ENCODE measurements at regions not wholly inside any gene's neighbourhood (a gene's known extent, or its start where the extent isn't known, plus 50 kb on each side); places are given as distances from the start of the nearest gene placed in this dataset.

DNA sequence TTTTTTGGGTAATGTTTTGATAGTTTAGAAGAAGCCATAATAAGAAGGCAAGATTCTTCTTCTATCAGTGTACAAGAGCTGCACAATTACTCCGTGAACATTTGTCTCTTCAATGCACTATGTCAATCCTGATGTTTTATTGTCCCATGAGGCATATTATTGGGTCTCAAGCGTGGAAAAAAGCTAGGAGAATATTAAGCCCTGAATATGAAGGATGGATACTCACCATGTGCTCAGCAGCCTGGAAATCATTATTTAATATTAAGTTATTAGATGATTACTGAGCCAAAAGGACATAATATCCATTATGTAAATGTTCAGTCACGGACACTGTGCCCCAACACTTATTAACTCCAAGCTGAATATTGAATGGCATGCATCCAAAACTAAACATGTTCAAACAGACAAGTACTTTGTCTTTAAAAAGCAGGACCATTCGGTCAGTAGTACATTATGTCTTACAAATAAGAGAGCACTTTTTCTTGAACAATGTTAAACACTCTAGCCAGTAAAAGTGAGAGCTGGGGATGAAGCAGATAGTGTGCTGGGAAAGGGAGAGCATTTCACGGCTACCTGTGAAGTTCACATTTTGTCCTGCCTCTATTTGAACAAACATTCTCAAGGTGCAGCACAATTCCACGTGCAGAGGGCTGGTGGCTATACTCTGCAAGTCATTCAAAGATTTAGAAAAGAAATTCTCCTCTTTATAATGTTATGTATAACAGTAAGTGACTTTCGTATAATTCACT, 70.6 kb upstream of the CNR1 start:
- Histone ChIP-seq H2AFZ (replicated peaks) (no peak overlapping the region), H3K79me2 (ENCODE audit: low read depth) (no peaks in the 10 kb centered on the region), H3K4me2 (no peak overlapping the region), H4K20me1 (ENCODE audit: low read depth) (no peaks in the 10 kb centered on the region), H3K9ac (no peak overlapping the region), H3K27me3 (no peaks in the 10 kb centered on the region), H3K36me3 (no peaks in the 10 kb centered on the region), H3K9me3 (ENCODE audit: low read depth) (peaks cover 5% of the 10 kb centered on the region), H3F3A (ENCODE audit: low read depth) (no peaks in the 10 kb centered on the region), H3K4me3 (no peak overlapping the region), H3K27ac (no peak overlapping the region), H3K4me1 (no peaks in the 10 kb centered on the region)
- no peak for DNase-seq (ENCODE audit: low spot score)
- Mint-ChIP-seq H3K4me1 (no peaks in the 10 kb centered on the region), H3K27me3 (ENCODE audit: insufficient read depth, low read depth) (no peaks in the 10 kb centered on the region), H3K9me3 (peaks cover 10% of the 10 kb centered on the region), H3K36me3 (no peaks in the 10 kb centered on the region), H3K4me3 (no peak overlapping the region), H3K27ac (no peak overlapping the region)
- TF ChIP-seq EZH2phosphoT487 (IDR thresholded peaks at IDR 0.05) (no peak), EZH2 (IDR thresholded peaks at IDR 0.05) (no peak)
- TF ChIP-seq, protein P1, sequence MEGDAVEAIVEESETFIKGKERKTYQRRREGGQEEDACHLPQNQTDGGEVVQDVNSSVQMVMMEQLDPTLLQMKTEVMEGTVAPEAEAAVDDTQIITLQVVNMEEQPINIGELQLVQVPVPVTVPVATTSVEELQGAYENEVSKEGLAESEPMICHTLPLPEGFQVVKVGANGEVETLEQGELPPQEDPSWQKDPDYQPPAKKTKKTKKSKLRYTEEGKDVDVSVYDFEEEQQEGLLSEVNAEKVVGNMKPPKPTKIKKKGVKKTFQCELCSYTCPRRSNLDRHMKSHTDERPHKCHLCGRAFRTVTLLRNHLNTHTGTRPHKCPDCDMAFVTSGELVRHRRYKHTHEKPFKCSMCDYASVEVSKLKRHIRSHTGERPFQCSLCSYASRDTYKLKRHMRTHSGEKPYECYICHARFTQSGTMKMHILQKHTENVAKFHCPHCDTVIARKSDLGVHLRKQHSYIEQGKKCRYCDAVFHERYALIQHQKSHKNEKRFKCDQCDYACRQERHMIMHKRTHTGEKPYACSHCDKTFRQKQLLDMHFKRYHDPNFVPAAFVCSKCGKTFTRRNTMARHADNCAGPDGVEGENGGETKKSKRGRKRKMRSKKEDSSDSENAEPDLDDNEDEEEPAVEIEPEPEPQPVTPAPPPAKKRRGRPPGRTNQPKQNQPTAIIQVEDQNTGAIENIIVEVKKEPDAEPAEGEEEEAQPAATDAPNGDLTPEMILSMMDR (IDR thresholded peaks at IDR 0.05), result no peak

- no peak for DNase-seq (ENCODE audit: low spot score)
- Mint-ChIP-seq H3K27ac (no peak overlapping the region), H3K27me3 (ENCODE audit: insufficient read depth, low read depth) (no peaks in the 10 kb centered on the region), H3K9me3 (peaks cover 25% of the 10 kb centered on the region), H3K4me3 (no peak overlapping the region), H3K36me3 (peaks cover 4% of the 10 kb centered on the region), H3K4me1 (no peaks in the 10 kb centered on the region)
- Histone ChIP-seq H3K4me1 (no peaks in the 10 kb centered on the region), H2AFZ (replicated peaks) (no peak overlapping the region), H4K20me1 (ENCODE audit: low read depth) (no peaks in the 10 kb centered on the region), H3K79me2 (ENCODE audit: low read depth) (no peaks in the 10 kb centered on the region), H3K27me3 (no peaks in the 10 kb centered on the region), H3K4me3 (no peak overlapping the region), H3K9me3 (ENCODE audit: low read depth) (no peaks in the 10 kb centered on the region), H3K36me3 (no peaks in the 10 kb centered on the region), H3K9ac (no peak overlapping the region), H3F3A (ENCODE audit: low read depth) (no peaks in the 10 kb centered on the region), H3K4me2 (no peak overlapping the region), H3K27ac (no peak overlapping the region)
- TF ChIP-seq EZH2 (IDR thresholded peaks at IDR 0.05) (no peak), EZH2phosphoT487 (IDR thresholded peaks at IDR 0.05) (no peak)
- TF ChIP-seq, protein P1 (IDR thresholded peaks at IDR 0.05), result no peak
Measured at GRCh38 chr6:88232753-88233152, 66.6 kb upstream of the CNR1 start.

GRCh38 chr6:88223298-88223697, 57.2 kb upstream of the CNR1 start:
- Histone ChIP-seq H3K79me2 (ENCODE audit: low read depth) (no peaks in the 10 kb centered on the region), H3K4me2 (no peak overlapping the region), H3K4me3 (no peak overlapping the region), H3K27ac (no peak overlapping the region), H4K20me1 (ENCODE audit: low read depth) (peaks cover 3% of the 10 kb centered on the region), H3K36me3 (no peaks in the 10 kb centered on the region), H3K9ac (no peak overlapping the region), H3K9me3 (ENCODE audit: low read depth) (no peaks in the 10 kb centered on the region), H3K27me3 (no peaks in the 10 kb centered on the region), H2AFZ (replicated peaks) (no peak overlapping the region), H3K4me1 (no peaks in the 10 kb centered on the region), H3F3A (ENCODE audit: low read depth) (no peaks in the 10 kb centered on the region)
- TF ChIP-seq EZH2phosphoT487 (IDR thresholded peaks at IDR 0.05), result no peak
- TF ChIP-seq, protein P1 (IDR thresholded peaks at IDR 0.05), result no peak
- TF ChIP-seq EZH2 (IDR thresholded peaks at IDR 0.05), result no peak
- Mint-ChIP-seq H3K27me3 (ENCODE audit: insufficient read depth, low read depth) (peaks cover 7% of the 10 kb centered on the region), H3K36me3 (no peaks in the 10 kb centered on the region), H3K9me3 (no peaks in the 10 kb centered on the region), H3K4me3 (no peak overlapping the region), H3K4me1 (no peaks in the 10 kb centered on the region), H3K27ac (no peak overlapping the region)
- DNase-seq (ENCODE audit: low spot score), result no peak

Measured in neural progenitor cell (in vitro differentiated cells).